ENCODE measurements at regions not wholly inside any gene's neighbourhood (a gene's known extent, or its start where the extent isn't known, plus 50 kb on each side); places are given as distances from the start of the nearest gene placed in this dataset.
A peak's percentile ranks its signal among the peaks of the same experiment; 100 is the strongest.

GRCh38 chr21:28069450-28069923 is 923.2 kb downstream of the LTN1 start:
- Histone ChIP-seq H3K4me2 (ENCODE audit: unreplicated experiment) (peak overlapping the region; percentile 47), H3K27me3 (replicated peaks; ENCODE audit: insufficient read depth) (no peaks in the 10 kb centered on the region), H3F3A (ENCODE audit: insufficient read depth) (peaks cover 10% of the 10 kb centered on the region; the same call in 1 of the 2 replicates), H3K4me3 (no peak overlapping the region), H4K20me1 (ENCODE audit: insufficient read depth) (no peaks in the 10 kb centered on the region), H3K79me2 (ENCODE audit: insufficient read depth) (no peaks in the 10 kb centered on the region), H3K9me3 (ENCODE audit: low read depth) (no peaks in the 10 kb centered on the region), H3K9me2 (ENCODE audit: insufficient read depth) (no peaks in the 10 kb centered on the region), H2AFZ (no peak overlapping the region), H3K9ac (no peak overlapping the region), H3K36me3 (ENCODE audit: low read depth) (no peaks in the 10 kb centered on the region; the same call in 1 of the 2 replicates), H3K4me1 (ENCODE audit: insufficient read depth) (peaks cover 26% of the 10 kb centered on the region), H3K27ac (no peak overlapping the region)
- TF ChIP-seq EZH2phosphoT487 (IDR thresholded peaks at IDR 0.05; ENCODE audit: insufficient read depth, low read depth) (no peak), EZH2 (IDR thresholded peaks at IDR 0.05; ENCODE audit: insufficient read depth, poor library complexity, severe bottlenecking) (no peak)
- WGBS, 2 experiments (ENCODE audit: low coverage in 1 of 2, low lambda C conversion rate in 2 of 2, missing lambda C conversion rate in 2 of 2): 26 to 28% methylated on average over 6 of the region's 6 CpGs
- DNase-seq: peak; percentile 27
- in situ Hi-C loops (cut with MboI): loop anchor here (10.0 to 25.0 kb wide), 2 partner anchors 675 to 868 kb away; no protein-coding TSS in a partner anchor

DNA sequence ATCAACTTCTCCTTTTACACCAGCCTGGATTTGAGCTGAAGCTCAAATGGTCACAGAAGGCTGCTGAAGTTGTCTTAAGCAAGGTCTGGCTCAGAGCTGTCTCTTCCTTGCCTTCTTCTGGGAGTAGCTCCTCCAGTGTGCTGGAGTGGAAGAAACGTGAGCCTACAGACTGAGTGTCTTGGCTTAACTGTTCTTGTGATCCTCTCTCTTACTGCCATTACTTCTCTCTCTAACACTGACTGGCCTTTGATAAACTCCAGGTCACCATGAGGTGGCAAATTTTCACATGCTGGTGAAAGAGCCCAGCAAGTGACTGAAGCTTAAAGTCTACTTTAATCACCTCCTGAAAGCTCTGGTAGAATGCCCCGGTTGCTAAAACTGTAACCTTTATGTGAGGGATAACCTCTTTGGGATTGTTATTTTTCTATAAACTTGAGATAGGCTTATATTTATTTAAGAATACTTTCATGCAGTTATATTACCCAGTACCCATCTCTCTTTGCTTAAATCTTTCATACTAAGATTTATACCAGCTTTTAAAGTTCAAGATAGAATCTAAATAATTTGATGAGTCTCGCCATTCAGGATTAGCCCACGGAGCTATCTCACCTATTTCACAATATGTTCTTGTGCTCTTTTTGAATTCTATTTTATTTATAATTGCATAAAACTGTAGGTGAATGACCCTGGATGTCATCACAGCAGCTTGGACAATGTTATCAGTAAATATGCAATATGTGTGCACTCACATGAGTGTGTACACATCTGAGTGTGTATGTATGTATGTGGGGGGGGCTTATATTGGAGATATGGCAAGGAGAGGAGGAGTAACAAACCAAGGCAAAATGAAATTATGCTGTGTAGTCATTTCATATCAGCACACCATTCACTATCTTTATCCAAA is 924.0 kb downstream of the LTN1 start:
- peaks cover 26% of the 10 kb centered on the region for H3K4me1 ChIP-seq (ENCODE audit: insufficient read depth)
- H3K27ac ChIP-seq: no peak overlapping the region
- no peak overlapping the region for H3K4me3 ChIP-seq
- no peaks in the 10 kb centered on the region for H3K79me2 ChIP-seq (ENCODE audit: insufficient read depth)
- no peaks in the 10 kb centered on the region for H3K27me3 ChIP-seq (replicated peaks; ENCODE audit: insufficient read depth)
- H3F3A ChIP-seq (ENCODE audit: insufficient read depth): peaks cover 10% of the 10 kb centered on the region; the same call in 1 of the 2 replicates
- no peaks in the 10 kb centered on the region for H3K9me3 ChIP-seq (ENCODE audit: low read depth)
- WGBS, 2 experiments (ENCODE audit: low coverage in 1 of 2, low lambda C conversion rate in 2 of 2, missing lambda C conversion rate in 2 of 2): 91 to 93% methylated on average over 4 of the region's 4 CpGs
- no peak for DNase-seq
- no peaks in the 10 kb centered on the region for H4K20me1 ChIP-seq (ENCODE audit: insufficient read depth)
- H3K4me2 ChIP-seq (ENCODE audit: unreplicated experiment): no peak overlapping the region
- no peaks in the 10 kb centered on the region for H3K9me2 ChIP-seq (ENCODE audit: insufficient read depth)
- in situ Hi-C loops (cut with MboI): loop anchor here (10.0 to 25.0 kb wide), 2 partner anchors 676 to 869 kb away; no protein-coding TSS in a partner anchor
- no peak overlapping the region for H2AFZ ChIP-seq
- TF ChIP-seq EZH2 (IDR thresholded peaks at IDR 0.05; ENCODE audit: insufficient read depth, poor library complexity, severe bottlenecking) (no peak), EZH2phosphoT487 (IDR thresholded peaks at IDR 0.05; ENCODE audit: insufficient read depth, low read depth) (no peak)
- H3K9ac ChIP-seq: no peak overlapping the region
- H3K36me3 ChIP-seq (ENCODE audit: low read depth): no peaks in the 10 kb centered on the region; the same call in 1 of the 2 replicates

- in situ Hi-C loops (cut with MboI): loop anchor here (10.0 to 25.0 kb wide), 2 partner anchors 678 to 871 kb away; no protein-coding TSS in a partner anchor
Observed at GRCh38 chr21:28066596-28067387, 925.9 kb downstream of the LTN1 start.

GRCh38 chr21:28066076-28066475 is 926.6 kb downstream of the LTN1 start:
- H3K9me2 ChIP-seq (ENCODE audit: insufficient read depth): no peaks in the 10 kb centered on the region
- WGBS, 2 experiments (ENCODE audit: low coverage in 1 of 2, low lambda C conversion rate in 2 of 2, missing lambda C conversion rate in 2 of 2): 16 to 27% methylated on average over 1 of the region's 1 CpG

More at GRCh38 chr21:28066596-28067387, 925.9 kb downstream of the LTN1 start:
- Histone ChIP-seq H3K9me2 (ENCODE audit: insufficient read depth) (no peaks in the 10 kb centered on the region), H3K4me3 (no peak overlapping the region), H4K20me1 (ENCODE audit: insufficient read depth) (no peaks in the 10 kb centered on the region), H3K27me3 (replicated peaks; ENCODE audit: insufficient read depth) (no peaks in the 10 kb centered on the region), H3K27ac (no peak overlapping the region), H2AFZ (no peak overlapping the region), H3K9me3 (ENCODE audit: low read depth) (no peaks in the 10 kb centered on the region), H3F3A (ENCODE audit: insufficient read depth) (peaks cover 10% of the 10 kb centered on the region; the same call in 1 of the 2 replicates), H3K36me3 (ENCODE audit: low read depth) (no peaks in the 10 kb centered on the region; the same call in 1 of the 2 replicates), H3K9ac (no peak overlapping the region), H3K4me2 (ENCODE audit: unreplicated experiment) (no peak overlapping the region), H3K4me1 (ENCODE audit: insufficient read depth) (peaks cover 26% of the 10 kb centered on the region), H3K79me2 (ENCODE audit: insufficient read depth) (no peaks in the 10 kb centered on the region)
- 77 to 85% methylated on average over 7 of the region's 7 CpGs for WGBS, 2 experiments (ENCODE audit: low coverage in 1 of 2, low lambda C conversion rate in 2 of 2, missing lambda C conversion rate in 2 of 2)
- no peak for TF ChIP-seq EZH2 (IDR thresholded peaks at IDR 0.05; ENCODE audit: insufficient read depth, poor library complexity, severe bottlenecking)
- TF ChIP-seq EZH2phosphoT487 (IDR thresholded peaks at IDR 0.05; ENCODE audit: insufficient read depth, low read depth): no peak
- DNase-seq: no peak

More at GRCh38 chr21:28066076-28066475, 926.6 kb downstream of the LTN1 start:
- Histone ChIP-seq H3K9ac (no peak overlapping the region), H3K4me2 (ENCODE audit: unreplicated experiment) (no peak overlapping the region), H3K9me3 (ENCODE audit: low read depth) (no peaks in the 10 kb centered on the region), H3K27ac (no peak overlapping the region), H3K27me3 (replicated peaks; ENCODE audit: insufficient read depth) (no peaks in the 10 kb centered on the region), H3K4me1 (ENCODE audit: insufficient read depth) (peaks cover 26% of the 10 kb centered on the region), H3K79me2 (ENCODE audit: insufficient read depth) (no peaks in the 10 kb centered on the region), H4K20me1 (ENCODE audit: insufficient read depth) (no peaks in the 10 kb centered on the region), H3F3A (ENCODE audit: insufficient read depth) (peaks cover 10% of the 10 kb centered on the region; the same call in 1 of the 2 replicates), H2AFZ (0 out of 2 replicates have a peak overlapping the region, but pooled peaks have one; percentile 30), H3K4me3 (no peak overlapping the region), H3K36me3 (ENCODE audit: low read depth) (no peaks in the 10 kb centered on the region; the same call in 1 of the 2 replicates)
- no peak for TF ChIP-seq EZH2 (IDR thresholded peaks at IDR 0.05; ENCODE audit: insufficient read depth, poor library complexity, severe bottlenecking)
- TF ChIP-seq EZH2phosphoT487 (IDR thresholded peaks at IDR 0.05; ENCODE audit: insufficient read depth, low read depth): no peak
- peak; percentile 23 for DNase-seq
- in situ Hi-C loops (cut with MboI): loop anchor here (10.0 to 25.0 kb wide), 2 partner anchors 679 to 871 kb away; no protein-coding TSS in a partner anchor

Data from GM23248 (cell line).